K562 (cell line): ENCODE measurements at regions not wholly inside any gene's neighbourhood (a gene's known extent, or its start where the extent isn't known, plus 50 kb on each side); places are given as distances from the start of the nearest gene placed in this dataset.

Experiments
- CTCF ChIP-seq, 3 experiments: IDR thresholded peaks in 2 of 3; conservative IDR thresholded peaks in 1 of 3; 2 replicates each; pipeline ENCODE4 v1.5.1; 2011 to 2012; ENCODE audit warnings: low read length in 3 of 3, mild to moderate bottlenecking in 3 of 3, control low read depth in 2 of 3, improper control_type of control experiment in 1 of 3, inconsistent platforms in 1 of 3, low read depth in 1 of 3, mixed read lengths in 1 of 3, moderate library complexity in 1 of 3; ENCODE audit not compliant: insufficient read depth in 2 of 3
- EZH2 ChIP-seq: IDR thresholded peaks from 2 replicates; pipeline ENCODE4 v1.6.1; 2012; ENCODE audit warnings: low read depth, mild to moderate bottlenecking, inconsistent platforms, low read length, borderline replicate concordance
- IRF2 ChIP-seq: sonication (generic); formaldehyde crosslinking; IDR thresholded peaks from 2 replicates; pipeline ENCODE4 v1.8.1; 2022; ENCODE audit warnings: mild to moderate bottlenecking, missing genetic modification reagents
- MAZ ChIP-seq, 2 experiments: fragments of 450-650 bp in 1 of 2; sonication (generic) in 1 of 2; formaldehyde crosslinking; IDR thresholded peaks in 1 of 2; conservative IDR thresholded peaks in 1 of 2; 2 replicates each; pipeline versions ENCODE4 v1.4.0 to v1.5.0; 2020; ENCODE audit warnings: mild to moderate bottlenecking in 1 of 2, missing genetic modification reagents in 1 of 2
- NFIC ChIP-seq: fragments of 450-650 bp; IDR thresholded peaks from 2 replicates; pipeline ENCODE4 v1.6.1; 2017; ENCODE audit warnings: mild to moderate bottlenecking, inconsistent platforms
- POLR2A ChIP-seq: fragments of 450-650 bp; conservative IDR thresholded peaks from 2 replicates; pipeline ENCODE4 v1.6.1; 2016
- POLR2AphosphoS5 ChIP-seq: IDR thresholded peaks from 2 replicates; pipeline ENCODE4 v1.6.1; 2011; ENCODE audit warnings: mild to moderate bottlenecking, low read depth, low read length, moderate library complexity; ENCODE audit not compliant: control insufficient read depth, insufficient read depth
- WHSC1 ChIP-seq: IDR thresholded peaks from one replicate; pipeline ENCODE4 v1.6.1; 2012; ENCODE audit warnings: low read length, control low read depth, inconsistent platforms
- ZFP91 ChIP-seq: sonication (generic); formaldehyde crosslinking; IDR thresholded peaks from 2 replicates; pipeline ENCODE4 v1.8.0; 2022; ENCODE audit warnings: mild to moderate bottlenecking, missing genetic modification reagents
- ZNF583 ChIP-seq: fragments of 250-450 bp; sonication (Bioruptor Pico); IDR thresholded peaks from 2 replicates; pipeline ENCODE4 v1.4.0; 2020

GRCh38 chr3:34582055-34582454 is 783.6 kb downstream of the PDCD6IP start:
- TF ChIP-seq CTCF (IDR thresholded peaks at IDR 0.05 in 2 of 3, conservative IDR thresholded peaks at IDR 0.05 in 1 of 3; ENCODE audit: insufficient read depth in 2 of 3, low read depth in 1 of 3, low read length in 3 of 3) = no peak
- TF ChIP-seq WHSC1 = no peak
- TF ChIP-seq EZH2 = no peak
- no peak for TF ChIP-seq ZNF583 (CRISPR knock-in tag)
- TF ChIP-seq IRF2 (CRISPR knock-in tag) = no peak
- TF ChIP-seq POLR2A = no peak
- no peak for TF ChIP-seq MAZ (CRISPR knock-in tag; conservative IDR thresholded peaks at IDR 0.05 in 1 of 2, IDR thresholded peaks at IDR 0.05 in 1 of 2)
- no peak for TF ChIP-seq ZFP91 (CRISPR knock-in tag)
- TF ChIP-seq POLR2AphosphoS5 = no peak
- no peak for TF ChIP-seq NFIC
